ENCODE measurements at regions not wholly inside any gene's neighbourhood (a gene's known extent, or its start where the extent isn't known, plus 50 kb on each side); places are given as distances from the start of the nearest gene placed in this dataset.

GRCh38 chr9:18146329-18146728, 327.6 kb upstream of the ADAMTSL1 start:
- DNase-seq (ENCODE audit: low read depth in 2 of 2), result no peak

GRCh38 chr9:18149471-18150011, 324.4 kb upstream of the ADAMTSL1 start:
- no peak for DNase-seq (ENCODE audit: low read depth in 2 of 2)

DNA sequence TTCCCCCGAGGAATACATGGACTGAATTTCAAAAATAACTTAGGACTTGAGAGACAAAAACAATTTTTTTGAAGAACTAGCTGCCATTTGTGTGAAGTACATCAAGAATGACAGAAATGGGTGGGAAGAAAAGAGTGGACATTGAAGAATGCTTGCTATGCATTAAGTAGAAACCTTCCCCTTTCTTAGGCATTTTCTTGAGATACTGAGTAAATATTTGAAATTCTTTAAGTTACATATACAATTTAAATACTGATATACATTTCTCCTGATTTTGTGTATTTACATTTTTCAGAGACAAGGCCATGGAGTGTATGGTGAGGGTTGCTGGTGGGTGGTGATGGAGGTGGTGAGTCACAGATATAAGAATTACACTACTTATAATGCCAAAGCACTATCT, 319.3 kb upstream of the ADAMTSL1 start:
- no peak for DNase-seq (ENCODE audit: low read depth in 2 of 2)

DNA sequence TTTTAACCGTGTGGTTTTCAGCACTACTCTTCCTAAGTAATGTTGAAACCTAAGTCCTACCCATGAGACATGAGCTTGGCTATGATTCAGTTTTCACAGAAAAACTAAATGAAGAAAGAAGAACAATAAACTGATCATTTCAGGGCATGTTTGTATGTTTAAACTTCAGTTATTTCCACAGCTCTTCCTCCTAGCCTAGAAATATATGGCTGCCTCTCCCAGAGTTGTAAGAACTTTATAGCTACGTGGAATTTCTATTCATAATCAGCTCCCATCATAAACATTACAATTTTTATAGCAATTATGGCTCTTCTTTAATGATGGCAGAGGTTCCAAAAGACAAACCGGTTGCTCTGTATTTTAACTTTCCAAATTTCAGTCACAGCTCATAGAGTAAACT, 314.7 kb upstream of the ADAMTSL1 start:
- no peak for DNase-seq (ENCODE audit: low read depth in 2 of 2)

GRCh38 chr9:18163146-18163545, 310.8 kb upstream of the ADAMTSL1 start:
- DNase-seq (ENCODE audit: low read depth in 2 of 2), result no peak

DNA sequence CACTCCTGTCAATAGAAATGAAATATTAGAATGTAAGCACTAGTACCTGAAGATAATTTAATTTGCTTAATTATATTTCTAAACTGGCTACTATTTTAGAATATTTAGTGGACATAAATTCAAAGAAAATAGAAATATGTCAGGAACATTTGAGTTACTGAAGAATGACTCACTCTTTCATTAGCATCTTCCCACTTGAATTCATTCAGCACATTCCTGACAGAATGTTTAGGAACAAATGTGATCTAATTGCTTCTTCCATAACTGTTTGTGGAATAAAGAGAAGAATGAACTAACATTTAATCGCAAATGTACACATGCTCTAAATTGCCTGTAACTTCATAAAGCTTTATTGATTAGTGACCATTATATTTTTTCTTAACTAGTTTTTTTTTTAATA, 306.2 kb upstream of the ADAMTSL1 start:
- no peak for DNase-seq (ENCODE audit: low read depth in 2 of 2)

- no peak for DNase-seq (ENCODE audit: low read depth in 2 of 2)
These were observed 300.0 kb upstream of the ADAMTSL1 start for GRCh38 chr9:18173923-18174322.

DNA sequence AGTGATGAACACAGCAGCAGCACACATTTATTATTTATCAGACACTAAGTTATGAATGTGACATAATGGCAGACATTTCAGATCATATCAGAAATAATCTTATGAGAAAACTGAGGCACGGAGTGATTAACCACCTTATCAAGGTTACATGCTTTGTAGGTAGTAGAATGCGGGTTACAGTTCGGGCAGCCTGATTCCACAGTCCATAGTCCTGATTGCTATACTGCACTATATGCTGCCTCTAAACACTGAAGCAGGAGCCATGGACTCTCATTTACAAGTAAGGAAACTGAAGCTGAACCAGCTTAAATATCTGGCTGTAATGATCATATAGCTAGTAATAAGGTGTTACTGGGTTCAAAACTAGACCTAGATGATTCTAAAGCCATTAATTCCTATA, 291.3 kb upstream of the ADAMTSL1 start:
- no peak for DNase-seq (ENCODE audit: low read depth in 2 of 2)

DNA sequence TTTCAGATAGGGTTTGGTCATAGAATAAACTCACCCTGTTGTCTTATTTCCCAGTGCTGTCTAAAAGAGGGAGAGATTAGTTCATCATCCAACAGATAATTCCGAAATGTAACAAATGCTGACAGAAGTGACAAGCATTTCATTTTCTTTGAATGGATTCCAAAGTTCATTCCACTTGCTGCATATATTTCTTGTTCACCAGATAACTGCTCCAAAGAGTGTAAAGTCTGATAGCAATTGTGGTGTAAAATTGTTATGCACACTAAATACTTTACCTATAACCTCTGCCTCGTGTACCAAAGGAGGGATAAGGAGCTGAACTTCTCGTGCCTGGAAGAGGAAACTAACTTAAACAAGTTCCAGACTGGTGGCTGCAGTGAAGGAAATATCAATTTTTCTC, 290.0 kb upstream of the ADAMTSL1 start:
- no peak for DNase-seq (ENCODE audit: low read depth in 2 of 2)

GRCh38 chr9:18184401-18184800, 289.6 kb upstream of the ADAMTSL1 start:
- DNase-seq (ENCODE audit: low read depth in 2 of 2), result no peak

GRCh38 chr9:18185196-18185595, 288.8 kb upstream of the ADAMTSL1 start:
- DNase-seq (ENCODE audit: low read depth in 2 of 2), result no peak

DNA sequence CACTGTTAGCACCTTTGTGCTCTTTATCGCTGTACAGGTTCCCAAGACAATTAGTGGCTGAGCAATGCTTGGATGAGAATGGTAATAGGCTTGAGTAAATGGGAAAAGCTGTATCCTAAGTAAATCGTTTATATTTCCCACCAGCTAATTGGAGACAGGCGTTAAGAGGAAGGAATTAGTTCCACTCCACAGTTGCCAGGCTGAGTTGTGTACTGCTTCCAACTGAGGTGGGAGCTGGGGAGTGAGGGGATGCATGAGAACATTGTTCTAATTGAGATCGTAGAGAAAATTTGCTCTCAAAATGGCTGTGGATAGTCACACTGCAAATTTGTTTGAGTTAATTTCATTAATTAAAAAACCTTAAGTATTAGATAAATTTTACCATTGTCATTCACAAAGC, 285.0 kb upstream of the ADAMTSL1 start:
- DNase-seq (ENCODE audit: low read depth in 2 of 2), result no peak

- DNase-seq (ENCODE audit: low read depth in 2 of 2), result no peak
These were observed 283.9 kb upstream of the ADAMTSL1 start for GRCh38 chr9:18189871-18190670.

DNA sequence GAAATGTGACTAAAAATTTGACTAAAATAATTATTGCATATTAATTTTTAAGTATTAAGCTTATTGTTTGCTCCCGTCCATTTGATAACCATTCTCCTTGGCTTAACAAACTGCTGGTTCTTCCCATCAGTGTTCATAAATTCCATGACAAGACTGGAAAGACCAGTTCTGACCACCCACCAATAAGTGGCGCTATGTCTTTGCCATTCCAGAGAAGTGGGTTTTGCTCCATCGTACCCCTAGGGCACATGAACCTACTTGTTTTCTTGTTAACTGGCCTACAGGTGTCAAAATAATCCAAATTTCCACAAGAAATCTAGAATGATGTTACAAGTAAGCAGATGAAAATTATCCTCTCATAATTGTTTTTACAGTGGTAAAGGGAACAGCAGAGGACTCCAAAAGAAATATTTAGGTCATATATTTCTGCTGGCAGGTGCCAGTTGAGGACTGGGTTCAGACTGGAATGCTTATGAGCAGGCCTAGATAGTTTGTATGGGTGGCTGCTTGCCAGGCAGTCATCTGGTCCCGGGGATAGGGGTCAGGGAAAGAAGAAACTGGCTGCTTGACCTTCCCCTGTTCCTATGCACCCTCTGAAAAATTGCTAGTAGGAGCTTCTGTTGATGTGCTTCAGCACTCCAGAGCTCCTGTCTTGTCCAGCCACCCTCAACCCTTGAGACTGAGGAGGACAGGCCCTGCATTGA, 283.1 kb upstream of the ADAMTSL1 start:
- DNase-seq (ENCODE audit: low read depth in 2 of 2), result no peak

DNA sequence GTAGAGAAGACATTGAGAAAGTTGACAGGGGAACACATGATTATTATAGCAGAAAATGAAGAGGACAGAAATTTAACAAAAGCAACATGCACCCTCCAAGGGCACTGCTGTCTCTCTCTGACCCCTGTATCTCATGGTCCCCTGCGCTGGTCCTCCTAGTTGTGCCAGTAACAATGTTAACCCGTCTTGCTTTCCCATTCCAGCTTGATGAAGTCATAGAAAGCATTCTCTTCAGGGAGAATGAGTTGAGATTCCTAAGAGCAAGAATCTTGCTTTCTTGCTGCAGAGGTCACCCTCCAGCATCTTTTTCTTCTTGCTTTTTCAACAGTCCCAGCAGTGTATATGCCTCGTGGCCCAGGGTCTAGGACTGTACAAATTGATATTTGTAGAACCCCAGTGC, 279.6 kb upstream of the ADAMTSL1 start:
- no peak for DNase-seq (ENCODE audit: low read depth in 2 of 2)

GRCh38 chr9:18195223-18195622, 278.7 kb upstream of the ADAMTSL1 start:
- DNase-seq (ENCODE audit: low read depth in 2 of 2), result no peak

DNA sequence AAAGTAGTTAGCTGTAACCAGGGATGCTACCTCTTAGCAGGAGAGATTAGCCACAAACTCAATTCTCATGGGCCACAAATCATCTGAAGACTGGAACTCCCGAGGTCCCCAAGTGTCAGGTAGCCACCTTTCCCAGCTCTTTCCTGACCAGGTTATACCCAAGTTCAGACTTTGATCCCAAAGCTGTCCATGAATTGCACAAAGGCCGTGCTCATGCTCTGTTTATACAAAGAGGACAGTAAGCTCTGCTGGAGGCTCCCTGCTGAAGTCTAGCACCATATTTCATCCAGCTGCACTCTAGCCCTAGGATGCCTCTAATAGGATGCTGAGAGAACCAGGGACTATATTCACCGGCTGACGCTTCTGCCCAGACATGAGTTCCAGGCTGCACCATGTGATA, 271.0 kb upstream of the ADAMTSL1 start:
- DNase-seq (ENCODE audit: low read depth in 2 of 2), result no peak

- DNase-seq (ENCODE audit: low read depth in 2 of 2), result no peak
These were observed 266.2 kb upstream of the ADAMTSL1 start for GRCh38 chr9:18207735-18208134.

GRCh38 chr9:18208166-18209059, 265.5 kb upstream of the ADAMTSL1 start:
- DNase-seq (ENCODE audit: low read depth in 2 of 2), result no peak

GRCh38 chr9:18215626-18216025, 258.3 kb upstream of the ADAMTSL1 start:
- no peak for DNase-seq (ENCODE audit: low read depth in 2 of 2)

DNA sequence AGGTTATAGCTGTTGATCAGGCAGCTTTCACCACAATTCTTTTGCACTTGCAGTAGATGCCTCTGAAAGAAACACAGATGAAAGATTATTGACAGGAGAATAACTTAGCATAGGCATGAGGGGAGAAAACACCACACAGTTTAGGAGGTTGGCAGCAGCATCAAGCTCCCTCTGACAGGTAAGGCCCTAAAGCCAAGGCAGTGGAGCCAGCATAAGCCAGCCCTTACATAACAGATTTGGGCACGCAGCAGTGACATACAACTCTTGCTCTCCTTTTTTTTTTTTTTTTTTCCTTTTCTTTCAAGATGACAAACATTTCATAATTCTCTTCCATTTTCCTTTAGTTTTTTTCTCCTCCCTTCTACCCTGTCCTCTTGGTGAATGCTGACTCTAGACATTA, 257.6 kb upstream of the ADAMTSL1 start:
- DNase-seq (ENCODE audit: low read depth in 2 of 2), result no peak

- DNase-seq (ENCODE audit: low read depth in 2 of 2), result no peak
These were observed 245.9 kb upstream of the ADAMTSL1 start for GRCh38 chr9:18228101-18228500.

All from stimulated activated CD4-positive, alpha-beta T cell treated with anti-CD3 and anti-CD28 coated beads, Interleukin-4, amount 100 ng/mL, for 48 hours (primary cell).